HUES64 (cell line): ENCODE measurements at regions not wholly inside any gene's neighbourhood (a gene's known extent, or its start where the extent isn't known, plus 50 kb on each side); places are given as distances from the start of the nearest gene placed in this dataset.

Experiments used
- H3K27ac ChIP-seq: 2 replicates; pipeline ENCODE4 v1.7.0; 2013; ENCODE audit warnings: low read depth, low read length, inconsistent platforms
- H3K27me3 ChIP-seq: 2 replicates; pipeline ENCODE4 v1.6.1; 2013; ENCODE audit warnings: mild to moderate bottlenecking, low read length; ENCODE audit not compliant: insufficient read depth
- H3K36me3 ChIP-seq: 2 replicates; pipeline ENCODE4 v1.6.1; 2013; ENCODE audit warnings: mild to moderate bottlenecking, low read length; ENCODE audit not compliant: insufficient read depth
- H3K4me1 ChIP-seq: 2 replicates; pipeline ENCODE4 v1.6.1; 2013; ENCODE audit warnings: mild to moderate bottlenecking, low read length, moderate library complexity; ENCODE audit not compliant: insufficient read depth
- H3K4me3 ChIP-seq: 2 replicates; pipeline ENCODE4 v1.5.1; 2013; ENCODE audit warnings: mild to moderate bottlenecking, low read length, moderate library complexity
- H3K9ac ChIP-seq: 2 replicates; pipeline ENCODE4 v1.6.1; 2013; ENCODE audit warnings: mild to moderate bottlenecking, low read depth, low read length
- H3K9me3 ChIP-seq: 2 replicates; pipeline ENCODE4 v1.6.1; 2013; ENCODE audit warnings: low read depth, low read length; ENCODE audit not compliant: insufficient read depth
- WGBS: fragments of 150-250, 120-280 bp; methylation state at CpG from one replicate; pipeline ENCODE4 v1.1.7; 2013; ENCODE audit warnings: missing lambda C conversion rate; 5-methylcytosine and 5-hydroxymethylcytosine counted together

- no peak overlapping the region for H3K27ac ChIP-seq
- 96% methylated on average over 3 of the region's 3 CpGs for WGBS
- H3K4me1 ChIP-seq: no peaks in the 10 kb centered on the region
Observed at GRCh38 chr4:152217896-152218295, 318.0 kb downstream of the FBXW7 start.

GRCh38 chr4:152211936-152212653, 323.8 kb downstream of the FBXW7 start:
- Histone ChIP-seq H3K4me3 (no peak overlapping the region), H3K4me1 (peaks cover 9% of the 10 kb centered on the region), H3K27me3 (no peaks in the 10 kb centered on the region), H3K9me3 (no peaks in the 10 kb centered on the region), H3K36me3 (no peaks in the 10 kb centered on the region), H3K27ac (no peak overlapping the region), H3K9ac (no peak overlapping the region)
- 88% methylated on average over 6 of the region's 7 CpGs for WGBS

More at GRCh38 chr4:152217896-152218295, 318.0 kb downstream of the FBXW7 start:
- Histone ChIP-seq H3K9me3 (no peaks in the 10 kb centered on the region), H3K27me3 (no peaks in the 10 kb centered on the region), H3K4me3 (no peak overlapping the region), H3K36me3 (no peaks in the 10 kb centered on the region), H3K9ac (no peak overlapping the region)

GRCh38 chr4:152209772-152210493, 326.0 kb downstream of the FBXW7 start:
- 85% methylated on average over 2 of the region's 4 CpGs for WGBS
- no peak overlapping the region for H3K4me3 ChIP-seq

GRCh38 chr4:152207378-152207720, 328.5 kb downstream of the FBXW7 start:
- no peaks in the 10 kb centered on the region for H3K27me3 ChIP-seq
- no peak overlapping the region for H3K4me3 ChIP-seq
- WGBS: 90% methylated on average over 2 of the region's 2 CpGs
- no peaks in the 10 kb centered on the region for H3K36me3 ChIP-seq
- no peak overlapping the region for H3K9ac ChIP-seq
- no peak overlapping the region for H3K27ac ChIP-seq
- no peaks in the 10 kb centered on the region for H3K9me3 ChIP-seq
- peaks cover 12% of the 10 kb centered on the region for H3K4me1 ChIP-seq

More at GRCh38 chr4:152209772-152210493, 326.0 kb downstream of the FBXW7 start:
- Histone ChIP-seq H3K27me3 (no peaks in the 10 kb centered on the region), H3K9ac (no peak overlapping the region), H3K9me3 (no peaks in the 10 kb centered on the region), H3K27ac (no peak overlapping the region), H3K4me1 (peaks cover 12% of the 10 kb centered on the region), H3K36me3 (no peaks in the 10 kb centered on the region)

GRCh38 chr4:152206646-152207377, 329.1 kb downstream of the FBXW7 start:
- Histone ChIP-seq H3K4me3 (no peak overlapping the region), H3K9ac (no peak overlapping the region), H3K4me1 (peaks cover 9% of the 10 kb centered on the region), H3K27ac (no peak overlapping the region), H3K36me3 (no peaks in the 10 kb centered on the region), H3K27me3 (no peaks in the 10 kb centered on the region), H3K9me3 (no peaks in the 10 kb centered on the region)
- WGBS: 83% methylated on average over 7 of the region's 8 CpGs

GRCh38 chr4:152206185-152206584, 329.7 kb downstream of the FBXW7 start:
- 96% methylated on average over 5 of the region's 5 CpGs for WGBS
- H3K27me3 ChIP-seq: no peaks in the 10 kb centered on the region
- H3K9me3 ChIP-seq: no peaks in the 10 kb centered on the region
- H3K4me1 ChIP-seq: peaks cover 8% of the 10 kb centered on the region
- H3K4me3 ChIP-seq: no peak overlapping the region
- H3K27ac ChIP-seq: no peak overlapping the region
- H3K36me3 ChIP-seq: no peaks in the 10 kb centered on the region
- no peak overlapping the region for H3K9ac ChIP-seq

- Histone ChIP-seq H3K4me1 (peaks cover 6% of the 10 kb centered on the region), H3K9me3 (no peaks in the 10 kb centered on the region), H3K9ac (no peak overlapping the region), H3K27ac (no peak overlapping the region), H3K4me3 (no peak overlapping the region), H3K27me3 (no peaks in the 10 kb centered on the region), H3K36me3 (no peaks in the 10 kb centered on the region)
- WGBS: 97% methylated on average over 3 of the region's 3 CpGs
Observed at GRCh38 chr4:152202415-152202814, 333.5 kb downstream of the FBXW7 start.

GRCh38 chr4:152200511-152201333, 335.2 kb downstream of the FBXW7 start:
- Histone ChIP-seq H3K4me3 (no peak overlapping the region), H3K9me3 (no peaks in the 10 kb centered on the region), H3K36me3 (no peaks in the 10 kb centered on the region), H3K9ac (no peak overlapping the region), H3K27me3 (no peaks in the 10 kb centered on the region), H3K4me1 (no peaks in the 10 kb centered on the region), H3K27ac (no peak overlapping the region)
- 95% methylated on average over 7 of the region's 7 CpGs for WGBS

GRCh38 chr4:152197211-152197610, 338.7 kb downstream of the FBXW7 start:
- H3K27me3 ChIP-seq: no peaks in the 10 kb centered on the region
- WGBS: 90% methylated on average over 6 of the region's 6 CpGs

GRCh38 chr4:152195888-152196287, 340.0 kb downstream of the FBXW7 start:
- Histone ChIP-seq H3K4me3 (no peak overlapping the region), H3K9ac (no peak overlapping the region), H3K9me3 (peaks cover 6% of the 10 kb centered on the region; the same call in 1 of the 2 replicates), H3K4me1 (no peaks in the 10 kb centered on the region), H3K36me3 (no peaks in the 10 kb centered on the region), H3K27ac (no peak overlapping the region), H3K27me3 (no peaks in the 10 kb centered on the region)
- 72% methylated on average over 4 of the region's 4 CpGs for WGBS

More at GRCh38 chr4:152197211-152197610, 338.7 kb downstream of the FBXW7 start:
- Histone ChIP-seq H3K27ac (no peak overlapping the region), H3K4me3 (no peak overlapping the region), H3K4me1 (no peaks in the 10 kb centered on the region), H3K9ac (no peak overlapping the region), H3K9me3 (peaks cover 6% of the 10 kb centered on the region; the same call in 1 of the 2 replicates), H3K36me3 (no peaks in the 10 kb centered on the region)
